NT2/D1 (cell line): ENCODE measurements at regions not wholly inside any gene's neighbourhood (a gene's known extent, or its start where the extent isn't known, plus 50 kb on each side); places are given as distances from the start of the nearest gene placed in this dataset.

Source experiments
- YY1 ChIP-seq: IDR thresholded peaks from 2 replicates; pipeline ENCODE4 v1.6.1; 2011; ENCODE audit not compliant: insufficient read length, insufficient read depth
- ZNF274 ChIP-seq: IDR thresholded peaks from 2 replicates; pipeline ENCODE4 v1.6.1; 2011; ENCODE audit warnings: mild to moderate bottlenecking, low read depth, low read length

DNA sequence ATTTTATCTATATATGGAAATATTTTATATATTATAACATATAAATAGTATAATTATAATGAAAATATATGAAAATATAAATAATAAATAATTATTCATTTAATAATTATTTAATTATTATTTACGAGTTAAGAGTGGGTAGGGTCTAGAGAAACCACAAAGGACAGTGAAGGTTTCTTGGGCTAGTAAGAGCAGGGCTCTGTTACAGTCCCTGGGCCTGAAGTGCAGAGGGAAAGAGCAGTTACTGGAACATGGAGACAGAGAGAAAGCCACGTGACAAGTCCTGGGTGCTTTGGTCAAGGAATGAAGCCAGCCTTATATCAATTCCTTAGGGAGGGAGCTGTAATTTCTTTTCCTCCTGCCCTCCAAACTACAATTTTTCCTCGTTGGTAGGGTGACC is 117.2 kb upstream of the OLIG2 start:
- TF ChIP-seq ZNF274, result no peak
- TF ChIP-seq YY1, result no peak
